HepG2 (cell line): ENCODE measurements at regions not wholly inside any gene's neighbourhood (a gene's known extent, or its start where the extent isn't known, plus 50 kb on each side); places are given as distances from the start of the nearest gene placed in this dataset.

Source experiments
- CENPX ChIP-seq: sonication (generic); formaldehyde crosslinking; IDR thresholded peaks from 2 replicates; pipeline ENCODE4 v1.9.0; 2021; ENCODE audit warnings: mild to moderate bottlenecking, missing genetic modification reagents, moderate library complexity
- SAP130 ChIP-seq: IDR thresholded peaks from 2 replicates; pipeline ENCODE4 v1.6.1; 2016; ENCODE audit warnings: low read depth
- SP4 ChIP-seq: sonication (generic); formaldehyde crosslinking; IDR thresholded peaks from 2 replicates; pipeline ENCODE4 v1.8.1; 2023; ENCODE audit warnings: mild to moderate bottlenecking, missing genetic modification reagents
- SRY ChIP-seq: sonication (generic); formaldehyde crosslinking; IDR thresholded peaks from 2 replicates; pipeline ENCODE4 v1.8.0; 2022; ENCODE audit warnings: mild to moderate bottlenecking, missing genetic modification reagents
- TBP ChIP-seq: sonication (generic); formaldehyde crosslinking; IDR thresholded peaks from 2 replicates; pipeline ENCODE4 v1.5.0; 2020; ENCODE audit warnings: missing genetic modification reagents
- ZNF274 ChIP-seq: sonication (generic); formaldehyde crosslinking; IDR thresholded peaks from 2 replicates; pipeline ENCODE4 v1.5.1; 2020; ENCODE audit warnings: mild to moderate bottlenecking, missing genetic modification reagents
- TF ChIP-seq, protein P1 (sequence below): sonication (generic); formaldehyde crosslinking; IDR thresholded peaks from 2 replicates; pipeline ENCODE4 v1.4.0; 2020; ENCODE audit warnings: missing genetic modification reagents, mild to moderate bottlenecking, borderline replicate concordance
- TF ChIP-seq, protein P2 (sequence below): IDR thresholded peaks from 2 replicates; pipeline ENCODE4 v1.6.1; 2016; ENCODE audit warnings: missing compliant biosample characterization, missing genetic modification reagents, borderline replicate concordance
- TF ChIP-seq, protein P3 (sequence below): sonication (generic); formaldehyde crosslinking; IDR thresholded peaks from 2 replicates; pipeline ENCODE4 v1.5.0; 2020; ENCODE audit warnings: mild to moderate bottlenecking, missing genetic modification reagents, borderline replicate concordance
- TF ChIP-seq, protein P4 (sequence below), 2 experiments: sonication (generic) in 1 of 2; formaldehyde crosslinking in 1 of 2; IDR thresholded peaks; 2 replicates each; pipeline versions ENCODE4 v1.6.1 to v1.9.0; 2014 to 2022; ENCODE audit warnings: antibody characterized with exemption in 1 of 2, borderline replicate concordance in 1 of 2, inconsistent platforms in 1 of 2, low read depth in 1 of 2, missing genetic modification reagents in 1 of 2

DNA sequence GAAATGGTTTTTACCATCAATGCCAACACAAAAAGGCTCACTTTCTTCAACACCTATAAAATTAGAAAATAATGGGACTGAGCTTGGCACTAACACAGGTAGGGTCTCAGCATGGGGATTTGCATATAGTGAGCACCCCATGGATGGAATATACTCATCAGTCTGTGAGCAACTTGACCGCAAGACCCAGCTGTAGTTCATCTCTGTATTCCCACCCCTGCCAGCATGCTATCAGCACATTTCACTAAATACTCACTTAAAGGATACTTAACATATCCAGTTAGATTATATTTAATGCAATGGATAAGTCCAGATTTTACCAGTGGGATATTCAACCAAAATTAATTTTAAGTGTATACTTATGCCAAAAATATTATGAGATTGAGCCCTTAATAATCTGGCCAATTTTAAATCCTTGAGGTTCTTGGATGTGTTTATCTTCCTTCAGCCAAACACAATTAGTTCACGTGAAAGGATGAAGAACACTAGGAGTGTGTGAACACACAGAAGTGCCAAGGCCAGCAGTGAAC is 66.7 kb downstream of the C16orf95 start (continued):
- TF ChIP-seq, protein P1, sequence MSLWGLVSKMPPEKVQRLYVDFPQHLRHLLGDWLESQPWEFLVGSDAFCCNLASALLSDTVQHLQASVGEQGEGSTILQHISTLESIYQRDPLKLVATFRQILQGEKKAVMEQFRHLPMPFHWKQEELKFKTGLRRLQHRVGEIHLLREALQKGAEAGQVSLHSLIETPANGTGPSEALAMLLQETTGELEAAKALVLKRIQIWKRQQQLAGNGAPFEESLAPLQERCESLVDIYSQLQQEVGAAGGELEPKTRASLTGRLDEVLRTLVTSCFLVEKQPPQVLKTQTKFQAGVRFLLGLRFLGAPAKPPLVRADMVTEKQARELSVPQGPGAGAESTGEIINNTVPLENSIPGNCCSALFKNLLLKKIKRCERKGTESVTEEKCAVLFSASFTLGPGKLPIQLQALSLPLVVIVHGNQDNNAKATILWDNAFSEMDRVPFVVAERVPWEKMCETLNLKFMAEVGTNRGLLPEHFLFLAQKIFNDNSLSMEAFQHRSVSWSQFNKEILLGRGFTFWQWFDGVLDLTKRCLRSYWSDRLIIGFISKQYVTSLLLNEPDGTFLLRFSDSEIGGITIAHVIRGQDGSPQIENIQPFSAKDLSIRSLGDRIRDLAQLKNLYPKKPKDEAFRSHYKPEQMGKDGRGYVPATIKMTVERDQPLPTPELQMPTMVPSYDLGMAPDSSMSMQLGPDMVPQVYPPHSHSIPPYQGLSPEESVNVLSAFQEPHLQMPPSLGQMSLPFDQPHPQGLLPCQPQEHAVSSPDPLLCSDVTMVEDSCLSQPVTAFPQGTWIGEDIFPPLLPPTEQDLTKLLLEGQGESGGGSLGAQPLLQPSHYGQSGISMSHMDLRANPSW (CRISPR knock-in tag) = no peak
- TF ChIP-seq, protein P2, sequence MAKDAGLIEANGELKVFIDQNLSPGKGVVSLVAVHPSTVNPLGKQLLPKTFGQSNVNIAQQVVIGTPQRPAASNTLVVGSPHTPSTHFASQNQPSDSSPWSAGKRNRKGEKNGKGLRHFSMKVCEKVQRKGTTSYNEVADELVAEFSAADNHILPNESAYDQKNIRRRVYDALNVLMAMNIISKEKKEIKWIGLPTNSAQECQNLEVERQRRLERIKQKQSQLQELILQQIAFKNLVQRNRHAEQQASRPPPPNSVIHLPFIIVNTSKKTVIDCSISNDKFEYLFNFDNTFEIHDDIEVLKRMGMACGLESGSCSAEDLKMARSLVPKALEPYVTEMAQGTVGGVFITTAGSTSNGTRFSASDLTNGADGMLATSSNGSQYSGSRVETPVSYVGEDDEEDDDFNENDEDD (CRISPR knock-in tag) = no peak
- no peak for TF ChIP-seq SRY
- TF ChIP-seq, protein P3, sequence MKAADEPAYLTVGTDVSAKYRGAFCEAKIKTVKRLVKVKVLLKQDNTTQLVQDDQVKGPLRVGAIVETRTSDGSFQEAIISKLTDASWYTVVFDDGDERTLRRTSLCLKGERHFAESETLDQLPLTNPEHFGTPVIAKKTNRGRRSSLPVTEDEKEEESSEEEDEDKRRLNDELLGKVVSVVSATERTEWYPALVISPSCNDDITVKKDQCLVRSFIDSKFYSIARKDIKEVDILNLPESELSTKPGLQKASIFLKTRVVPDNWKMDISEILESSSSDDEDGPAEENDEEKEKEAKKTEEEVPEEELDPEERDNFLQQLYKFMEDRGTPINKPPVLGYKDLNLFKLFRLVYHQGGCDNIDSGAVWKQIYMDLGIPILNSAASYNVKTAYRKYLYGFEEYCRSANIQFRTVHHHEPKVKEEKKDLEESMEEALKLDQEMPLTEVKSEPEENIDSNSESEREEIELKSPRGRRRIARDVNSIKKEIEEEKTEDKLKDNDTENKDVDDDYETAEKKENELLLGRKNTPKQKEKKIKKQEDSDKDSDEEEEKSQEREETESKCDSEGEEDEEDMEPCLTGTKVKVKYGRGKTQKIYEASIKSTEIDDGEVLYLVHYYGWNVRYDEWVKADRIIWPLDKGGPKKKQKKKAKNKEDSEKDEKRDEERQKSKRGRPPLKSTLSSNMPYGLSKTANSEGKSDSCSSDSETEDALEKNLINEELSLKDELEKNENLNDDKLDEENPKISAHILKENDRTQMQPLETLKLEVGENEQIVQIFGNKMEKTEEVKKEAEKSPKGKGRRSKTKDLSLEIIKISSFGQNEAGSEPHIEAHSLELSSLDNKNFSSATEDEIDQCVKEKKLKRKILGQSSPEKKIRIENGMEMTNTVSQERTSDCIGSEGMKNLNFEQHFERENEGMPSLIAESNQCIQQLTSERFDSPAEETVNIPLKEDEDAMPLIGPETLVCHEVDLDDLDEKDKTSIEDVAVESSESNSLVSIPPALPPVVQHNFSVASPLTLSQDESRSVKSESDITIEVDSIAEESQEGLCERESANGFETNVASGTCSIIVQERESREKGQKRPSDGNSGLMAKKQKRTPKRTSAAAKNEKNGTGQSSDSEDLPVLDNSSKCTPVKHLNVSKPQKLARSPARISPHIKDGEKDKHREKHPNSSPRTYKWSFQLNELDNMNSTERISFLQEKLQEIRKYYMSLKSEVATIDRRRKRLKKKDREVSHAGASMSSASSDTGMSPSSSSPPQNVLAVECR (CRISPR knock-in tag) = no peak
- no peak for TF ChIP-seq ZNF274 (CRISPR knock-in tag)
- TF ChIP-seq, protein P4, sequence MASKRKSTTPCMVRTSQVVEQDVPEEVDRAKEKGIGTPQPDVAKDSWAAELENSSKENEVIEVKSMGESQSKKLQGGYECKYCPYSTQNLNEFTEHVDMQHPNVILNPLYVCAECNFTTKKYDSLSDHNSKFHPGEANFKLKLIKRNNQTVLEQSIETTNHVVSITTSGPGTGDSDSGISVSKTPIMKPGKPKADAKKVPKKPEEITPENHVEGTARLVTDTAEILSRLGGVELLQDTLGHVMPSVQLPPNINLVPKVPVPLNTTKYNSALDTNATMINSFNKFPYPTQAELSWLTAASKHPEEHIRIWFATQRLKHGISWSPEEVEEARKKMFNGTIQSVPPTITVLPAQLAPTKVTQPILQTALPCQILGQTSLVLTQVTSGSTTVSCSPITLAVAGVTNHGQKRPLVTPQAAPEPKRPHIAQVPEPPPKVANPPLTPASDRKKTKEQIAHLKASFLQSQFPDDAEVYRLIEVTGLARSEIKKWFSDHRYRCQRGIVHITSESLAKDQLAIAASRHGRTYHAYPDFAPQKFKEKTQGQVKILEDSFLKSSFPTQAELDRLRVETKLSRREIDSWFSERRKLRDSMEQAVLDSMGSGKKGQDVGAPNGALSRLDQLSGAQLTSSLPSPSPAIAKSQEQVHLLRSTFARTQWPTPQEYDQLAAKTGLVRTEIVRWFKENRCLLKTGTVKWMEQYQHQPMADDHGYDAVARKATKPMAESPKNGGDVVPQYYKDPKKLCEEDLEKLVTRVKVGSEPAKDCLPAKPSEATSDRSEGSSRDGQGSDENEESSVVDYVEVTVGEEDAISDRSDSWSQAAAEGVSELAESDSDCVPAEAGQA (IDR thresholded peaks at IDR 0.05; ENCODE audit: low read depth) = no peak
- TF ChIP-seq, protein P4 (CRISPR knock-in tag; IDR thresholded peaks at IDR 0.05; ENCODE audit: borderline replicate concordance) = no peak
- TF ChIP-seq CENPX (CRISPR knock-in tag) = no peak
- no peak for TF ChIP-seq SAP130 (CRISPR knock-in tag)
- TF ChIP-seq TBP (CRISPR knock-in tag) = no peak
- TF ChIP-seq SP4 = no peak
